ENCODE measurements at regions not wholly inside any gene's neighbourhood (a gene's known extent, or its start where the extent isn't known, plus 50 kb on each side); places are given as distances from the start of the nearest gene placed in this dataset.

DNA sequence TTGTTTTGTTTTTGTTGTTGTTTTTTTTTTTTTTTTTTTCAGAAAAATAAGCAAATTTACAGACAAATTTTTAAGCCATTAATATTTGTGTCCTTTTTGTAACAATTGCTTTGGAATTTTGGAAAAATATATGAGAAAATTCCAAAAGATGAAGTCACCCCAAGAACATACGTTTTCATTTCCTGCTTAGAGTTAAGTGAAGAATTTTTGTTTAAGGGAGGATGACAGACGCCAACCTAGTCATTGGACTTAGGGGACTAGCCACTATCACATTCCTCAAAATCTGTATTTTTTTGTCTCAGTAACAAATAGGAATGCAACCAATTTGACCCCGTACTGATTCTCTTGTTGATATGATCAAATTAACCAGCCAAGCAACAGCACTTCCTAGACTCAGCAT is 433.9 kb upstream of the SLC30A5 start:
- no peak for TF ChIP-seq EZH2 (IDR thresholded peaks at IDR 0.05; ENCODE audit: borderline replicate concordance, low read length)
- TF ChIP-seq, protein P1, sequence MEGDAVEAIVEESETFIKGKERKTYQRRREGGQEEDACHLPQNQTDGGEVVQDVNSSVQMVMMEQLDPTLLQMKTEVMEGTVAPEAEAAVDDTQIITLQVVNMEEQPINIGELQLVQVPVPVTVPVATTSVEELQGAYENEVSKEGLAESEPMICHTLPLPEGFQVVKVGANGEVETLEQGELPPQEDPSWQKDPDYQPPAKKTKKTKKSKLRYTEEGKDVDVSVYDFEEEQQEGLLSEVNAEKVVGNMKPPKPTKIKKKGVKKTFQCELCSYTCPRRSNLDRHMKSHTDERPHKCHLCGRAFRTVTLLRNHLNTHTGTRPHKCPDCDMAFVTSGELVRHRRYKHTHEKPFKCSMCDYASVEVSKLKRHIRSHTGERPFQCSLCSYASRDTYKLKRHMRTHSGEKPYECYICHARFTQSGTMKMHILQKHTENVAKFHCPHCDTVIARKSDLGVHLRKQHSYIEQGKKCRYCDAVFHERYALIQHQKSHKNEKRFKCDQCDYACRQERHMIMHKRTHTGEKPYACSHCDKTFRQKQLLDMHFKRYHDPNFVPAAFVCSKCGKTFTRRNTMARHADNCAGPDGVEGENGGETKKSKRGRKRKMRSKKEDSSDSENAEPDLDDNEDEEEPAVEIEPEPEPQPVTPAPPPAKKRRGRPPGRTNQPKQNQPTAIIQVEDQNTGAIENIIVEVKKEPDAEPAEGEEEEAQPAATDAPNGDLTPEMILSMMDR (IDR thresholded peaks at IDR 0.05; ENCODE audit: low read length), result no peak
